HEK293 (cell line): ENCODE measurements at regions not wholly inside any gene's neighbourhood (a gene's known extent, or its start where the extent isn't known, plus 50 kb on each side); places are given as distances from the start of the nearest gene placed in this dataset.

Experiments
- CTCF ChIA-PET: fragments of 350-600 bp; formaldehyde crosslinking; extraction: SDS; loops from one replicate; lab custom pipeline; 2021; ENCODE audit warnings: antibody characterized with exemption; lab: Yijun Ruan, JAX
- POLR2A ChIA-PET: fragments of 300-600 bp; formaldehyde crosslinking; extraction: SDS; loops from one replicate; lab custom pipeline; 2020; ENCODE audit warnings: antibody characterized with exemption, inconsistent platforms; lab: Yijun Ruan, JAX
- H3K27ac ChIP-seq: fragments of 200-500 bp; sonication (Bioruptor generic); 2 replicates; pipeline ENCODE4 v1.5.1; 2014; ENCODE audit warnings: low read depth, low read length, control low read depth, inconsistent platforms; ENCODE audit errors: extremely low read depth
- H3K36me3 ChIP-seq, 2 experiments: fragments of 200-500 bp in 1 of 2; sonication (Bioruptor generic) in 1 of 2; 1 replicate in 1 of 2; 2 replicates in 1 of 2; pipeline ENCODE4 v1.5.1; 2014 to 2017; ENCODE audit warnings: inconsistent platforms in 2 of 2, low read length in 2 of 2; ENCODE audit not compliant: control insufficient read depth in 2 of 2, insufficient read depth in 1 of 2
- H3K4me1 ChIP-seq: fragments of 200-500 bp; sonication (Bioruptor generic); 2 replicates; pipeline ENCODE4 v1.5.1; 2014; ENCODE audit warnings: mild to moderate bottlenecking, low read length, inconsistent platforms; ENCODE audit not compliant: control insufficient read depth, insufficient read depth
- H3K4me3 ChIP-seq: 2 replicates; pipeline ENCODE4 v1.5.1; 2011; ENCODE audit warnings: low read depth, mild to moderate bottlenecking, control low read depth, low read length, moderate library complexity
- H3K9me3 ChIP-seq: fragments of 200-500 bp; sonication (Bioruptor generic); 2 replicates; pipeline ENCODE4 v1.5.1; 2014; ENCODE audit warnings: low read depth, low read length, inconsistent platforms; ENCODE audit not compliant: control insufficient read depth, insufficient read depth
- PRDM10 ChIP-seq: fragments of 450-650 bp; formaldehyde crosslinking; IDR thresholded peaks from 2 replicates; pipeline ENCODE4 v1.5.1; 2016; ENCODE audit warnings: missing biosample characterization, missing genetic modification characterization
- SP7 ChIP-seq: fragments of 450-650 bp; formaldehyde crosslinking; IDR thresholded peaks from 2 replicates; pipeline ENCODE4 v1.5.1; 2016; ENCODE audit warnings: missing biosample characterization, missing genetic modification characterization
- YY1 ChIP-seq: fragments of 450-650 bp; formaldehyde crosslinking; IDR thresholded peaks from 2 replicates; pipeline ENCODE4 v1.5.1; 2018; ENCODE audit warnings: missing biosample characterization, missing genetic modification characterization
- ZNF19 ChIP-seq: fragments of 450-650 bp; formaldehyde crosslinking; IDR thresholded peaks from 2 replicates; pipeline ENCODE4; 2016; ENCODE audit warnings: missing biosample characterization, missing genetic modification characterization, low read depth
- ZNF660 ChIP-seq: fragments of 450-650 bp; IDR thresholded peaks from 2 replicates; pipeline ENCODE4 v1.5.1; 2018; ENCODE audit warnings: missing biosample characterization, mild to moderate bottlenecking, missing genetic modification characterization
- ZNF777 ChIP-seq: fragments of 450-650 bp; formaldehyde crosslinking; IDR thresholded peaks from 2 replicates; pipeline ENCODE4 v1.5.1; 2017; ENCODE audit warnings: missing biosample characterization, missing genetic modification characterization, borderline replicate concordance
- ZNF792 ChIP-seq: fragments of 450-650 bp; formaldehyde crosslinking; IDR thresholded peaks from 2 replicates; pipeline ENCODE4 v1.5.1; 2016; ENCODE audit warnings: missing biosample characterization, missing genetic modification characterization
- ZSCAN18 ChIP-seq: fragments of 450-650 bp; formaldehyde crosslinking; IDR thresholded peaks from 2 replicates; pipeline ENCODE4 v1.5.1; 2016; ENCODE audit warnings: missing biosample characterization, missing genetic modification characterization
- ZSCAN30 ChIP-seq: fragments of 450-650 bp; IDR thresholded peaks from 2 replicates; pipeline ENCODE4 v1.5.1; 2018; ENCODE audit warnings: missing biosample characterization, mild to moderate bottlenecking, missing genetic modification characterization, moderate library complexity
- ZXDB ChIP-seq: fragments of 450-650 bp; formaldehyde crosslinking; IDR thresholded peaks from 2 replicates; pipeline ENCODE4 v1.5.1; 2016; ENCODE audit warnings: missing biosample characterization, missing genetic modification characterization
- TF ChIP-seq, protein P1 (sequence below): IDR thresholded peaks from 2 replicates; pipeline ENCODE4 v1.6.1; 2011; ENCODE audit warnings: mild to moderate bottlenecking, low read depth, low read length, borderline replicate concordance
- TF ChIP-seq, protein P2 (sequence below): fragments of 450-650 bp; formaldehyde crosslinking; IDR thresholded peaks from 2 replicates; pipeline ENCODE4 v1.5.1; 2016; ENCODE audit warnings: missing biosample characterization, missing genetic modification characterization
- TF ChIP-seq, protein P3 (sequence below): fragments of 450-650 bp; formaldehyde crosslinking; IDR thresholded peaks from 2 replicates; pipeline ENCODE4 v1.5.1; 2016; ENCODE audit warnings: missing biosample characterization, missing genetic modification characterization
- TF ChIP-seq, protein P4 (sequence below): fragments of 450-650 bp; formaldehyde crosslinking; IDR thresholded peaks from 2 replicates; pipeline ENCODE4 v1.5.1; 2017; ENCODE audit warnings: missing biosample characterization, mild to moderate bottlenecking, missing genetic modification characterization, moderate library complexity
- TF ChIP-seq, protein P5 (sequence below): fragments of 450-650 bp; formaldehyde crosslinking; conservative IDR thresholded peaks from 2 replicates; pipeline ENCODE4 v1.5.1; 2016; ENCODE audit warnings: low read depth, missing biosample characterization, missing genetic modification characterization

DNA sequence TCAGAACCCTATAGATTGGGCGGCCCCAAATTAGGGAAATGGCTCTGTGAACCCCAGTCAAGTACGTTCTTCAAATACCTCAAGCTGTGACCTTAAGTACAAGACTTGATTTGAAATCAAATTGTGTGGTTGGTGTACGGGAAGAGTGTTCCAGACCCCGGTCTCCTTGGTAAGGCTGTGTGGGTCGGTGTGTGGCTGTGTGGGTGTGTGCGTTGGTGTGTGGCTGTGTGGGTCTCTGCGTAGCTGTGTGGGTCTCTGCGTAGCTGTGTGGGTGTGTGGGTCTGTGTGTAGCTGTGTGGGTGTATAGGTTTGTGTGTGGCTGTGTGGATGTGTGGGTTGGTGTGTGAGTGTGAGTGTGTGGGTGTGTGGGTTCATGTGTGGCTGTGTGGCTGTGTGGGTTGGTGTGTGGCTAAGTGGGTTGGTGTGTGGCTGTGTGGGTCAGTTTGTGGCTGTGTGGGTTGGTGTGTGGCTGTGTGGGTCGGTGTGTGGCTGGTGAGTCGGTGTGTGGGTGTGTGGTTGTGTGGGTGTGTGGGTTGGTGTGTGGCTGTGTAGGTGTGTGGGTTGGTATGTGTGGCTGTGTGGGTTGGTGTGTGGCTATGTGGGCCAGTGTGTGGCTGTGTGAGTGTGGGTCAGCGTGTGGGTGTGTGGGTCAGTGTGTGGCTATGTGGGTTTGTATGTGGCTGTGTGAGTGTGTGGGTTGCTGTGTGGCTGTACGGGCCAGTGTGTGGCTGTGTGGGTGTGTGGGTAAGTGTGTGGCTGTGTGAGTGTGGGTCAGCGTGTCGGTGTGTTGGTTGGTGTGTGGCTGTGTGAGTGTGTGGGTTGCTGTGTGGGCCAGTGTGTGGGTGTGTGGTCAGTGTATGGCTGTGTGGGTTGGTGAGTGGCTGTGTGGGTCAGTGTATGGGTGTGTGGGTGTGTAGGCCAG lies 238.7 kb upstream of the ZFHX3 start (continued):
- no peak for TF ChIP-seq PRDM10
- no peak for TF ChIP-seq ZSCAN18 (tag by site-specific recombination)
- TF ChIP-seq ZXDB (tag by site-specific recombination) = no peak
- TF ChIP-seq, protein P1, sequence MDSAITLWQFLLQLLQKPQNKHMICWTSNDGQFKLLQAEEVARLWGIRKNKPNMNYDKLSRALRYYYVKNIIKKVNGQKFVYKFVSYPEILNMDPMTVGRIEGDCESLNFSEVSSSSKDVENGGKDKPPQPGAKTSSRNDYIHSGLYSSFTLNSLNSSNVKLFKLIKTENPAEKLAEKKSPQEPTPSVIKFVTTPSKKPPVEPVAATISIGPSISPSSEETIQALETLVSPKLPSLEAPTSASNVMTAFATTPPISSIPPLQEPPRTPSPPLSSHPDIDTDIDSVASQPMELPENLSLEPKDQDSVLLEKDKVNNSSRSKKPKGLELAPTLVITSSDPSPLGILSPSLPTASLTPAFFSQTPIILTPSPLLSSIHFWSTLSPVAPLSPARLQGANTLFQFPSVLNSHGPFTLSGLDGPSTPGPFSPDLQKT = no peak
- TF ChIP-seq, protein P2, sequence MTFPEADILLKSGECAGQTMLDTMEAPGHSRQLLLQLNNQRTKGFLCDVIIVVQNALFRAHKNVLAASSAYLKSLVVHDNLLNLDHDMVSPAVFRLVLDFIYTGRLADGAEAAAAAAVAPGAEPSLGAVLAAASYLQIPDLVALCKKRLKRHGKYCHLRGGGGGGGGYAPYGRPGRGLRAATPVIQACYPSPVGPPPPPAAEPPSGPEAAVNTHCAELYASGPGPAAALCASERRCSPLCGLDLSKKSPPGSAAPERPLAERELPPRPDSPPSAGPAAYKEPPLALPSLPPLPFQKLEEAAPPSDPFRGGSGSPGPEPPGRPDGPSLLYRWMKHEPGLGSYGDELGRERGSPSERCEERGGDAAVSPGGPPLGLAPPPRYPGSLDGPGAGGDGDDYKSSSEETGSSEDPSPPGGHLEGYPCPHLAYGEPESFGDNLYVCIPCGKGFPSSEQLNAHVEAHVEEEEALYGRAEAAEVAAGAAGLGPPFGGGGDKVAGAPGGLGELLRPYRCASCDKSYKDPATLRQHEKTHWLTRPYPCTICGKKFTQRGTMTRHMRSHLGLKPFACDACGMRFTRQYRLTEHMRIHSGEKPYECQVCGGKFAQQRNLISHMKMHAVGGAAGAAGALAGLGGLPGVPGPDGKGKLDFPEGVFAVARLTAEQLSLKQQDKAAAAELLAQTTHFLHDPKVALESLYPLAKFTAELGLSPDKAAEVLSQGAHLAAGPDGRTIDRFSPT (tag by site-specific recombination) = no peak
- no peak for TF ChIP-seq SP7 (tag by site-specific recombination)
- TF ChIP-seq, protein P3, sequence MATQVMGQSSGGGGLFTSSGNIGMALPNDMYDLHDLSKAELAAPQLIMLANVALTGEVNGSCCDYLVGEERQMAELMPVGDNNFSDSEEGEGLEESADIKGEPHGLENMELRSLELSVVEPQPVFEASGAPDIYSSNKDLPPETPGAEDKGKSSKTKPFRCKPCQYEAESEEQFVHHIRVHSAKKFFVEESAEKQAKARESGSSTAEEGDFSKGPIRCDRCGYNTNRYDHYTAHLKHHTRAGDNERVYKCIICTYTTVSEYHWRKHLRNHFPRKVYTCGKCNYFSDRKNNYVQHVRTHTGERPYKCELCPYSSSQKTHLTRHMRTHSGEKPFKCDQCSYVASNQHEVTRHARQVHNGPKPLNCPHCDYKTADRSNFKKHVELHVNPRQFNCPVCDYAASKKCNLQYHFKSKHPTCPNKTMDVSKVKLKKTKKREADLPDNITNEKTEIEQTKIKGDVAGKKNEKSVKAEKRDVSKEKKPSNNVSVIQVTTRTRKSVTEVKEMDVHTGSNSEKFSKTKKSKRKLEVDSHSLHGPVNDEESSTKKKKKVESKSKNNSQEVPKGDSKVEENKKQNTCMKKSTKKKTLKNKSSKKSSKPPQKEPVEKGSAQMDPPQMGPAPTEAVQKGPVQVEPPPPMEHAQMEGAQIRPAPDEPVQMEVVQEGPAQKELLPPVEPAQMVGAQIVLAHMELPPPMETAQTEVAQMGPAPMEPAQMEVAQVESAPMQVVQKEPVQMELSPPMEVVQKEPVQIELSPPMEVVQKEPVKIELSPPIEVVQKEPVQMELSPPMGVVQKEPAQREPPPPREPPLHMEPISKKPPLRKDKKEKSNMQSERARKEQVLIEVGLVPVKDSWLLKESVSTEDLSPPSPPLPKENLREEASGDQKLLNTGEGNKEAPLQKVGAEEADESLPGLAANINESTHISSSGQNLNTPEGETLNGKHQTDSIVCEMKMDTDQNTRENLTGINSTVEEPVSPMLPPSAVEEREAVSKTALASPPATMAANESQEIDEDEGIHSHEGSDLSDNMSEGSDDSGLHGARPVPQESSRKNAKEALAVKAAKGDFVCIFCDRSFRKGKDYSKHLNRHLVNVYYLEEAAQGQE (tag by site-specific recombination) = no peak

- no peaks in the 10 kb centered on the region for H3K36me3 ChIP-seq
- H3K27ac ChIP-seq = no peak overlapping the region
- H3K9me3 ChIP-seq = no peaks in the 10 kb centered on the region
- no peaks in the 10 kb centered on the region for H3K4me1 ChIP-seq
- CTCF ChIA-PET = interaction anchor here (0.6 kb wide), 1 partner anchor 489 kb away, joined by 3 read pairs; no protein-coding TSS in a partner anchor
- POLR2A ChIA-PET = no interaction called here
- no peak overlapping the region for H3K4me3 ChIP-seq
- TF ChIP-seq ZNF777 (tag by site-specific recombination) (no peak), ZNF792 (tag by site-specific recombination) (no peak), ZSCAN30 (tag by site-specific recombination) (no peak), ZNF19 (tag by site-specific recombination) (no peak), ZNF660 (tag by site-specific recombination) (no peak), YY1 (no peak)
- TF ChIP-seq, protein P4, sequence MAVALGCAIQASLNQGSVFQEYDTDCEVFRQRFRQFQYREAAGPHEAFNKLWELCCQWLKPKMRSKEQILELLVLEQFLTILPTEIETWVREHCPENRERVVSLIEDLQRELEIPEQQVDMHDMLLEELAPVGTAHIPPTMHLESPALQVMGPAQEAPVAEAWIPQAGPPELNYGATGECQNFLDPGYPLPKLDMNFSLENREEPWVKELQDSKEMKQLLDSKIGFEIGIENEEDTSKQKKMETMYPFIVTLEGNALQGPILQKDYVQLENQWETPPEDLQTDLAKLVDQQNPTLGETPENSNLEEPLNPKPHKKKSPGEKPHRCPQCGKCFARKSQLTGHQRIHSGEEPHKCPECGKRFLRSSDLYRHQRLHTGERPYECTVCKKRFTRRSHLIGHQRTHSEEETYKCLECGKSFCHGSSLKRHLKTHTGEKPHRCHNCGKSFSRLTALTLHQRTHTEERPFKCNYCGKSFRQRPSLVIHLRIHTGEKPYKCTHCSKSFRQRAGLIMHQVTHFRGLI (tag by site-specific recombination) = no peak
- TF ChIP-seq, protein P5, sequence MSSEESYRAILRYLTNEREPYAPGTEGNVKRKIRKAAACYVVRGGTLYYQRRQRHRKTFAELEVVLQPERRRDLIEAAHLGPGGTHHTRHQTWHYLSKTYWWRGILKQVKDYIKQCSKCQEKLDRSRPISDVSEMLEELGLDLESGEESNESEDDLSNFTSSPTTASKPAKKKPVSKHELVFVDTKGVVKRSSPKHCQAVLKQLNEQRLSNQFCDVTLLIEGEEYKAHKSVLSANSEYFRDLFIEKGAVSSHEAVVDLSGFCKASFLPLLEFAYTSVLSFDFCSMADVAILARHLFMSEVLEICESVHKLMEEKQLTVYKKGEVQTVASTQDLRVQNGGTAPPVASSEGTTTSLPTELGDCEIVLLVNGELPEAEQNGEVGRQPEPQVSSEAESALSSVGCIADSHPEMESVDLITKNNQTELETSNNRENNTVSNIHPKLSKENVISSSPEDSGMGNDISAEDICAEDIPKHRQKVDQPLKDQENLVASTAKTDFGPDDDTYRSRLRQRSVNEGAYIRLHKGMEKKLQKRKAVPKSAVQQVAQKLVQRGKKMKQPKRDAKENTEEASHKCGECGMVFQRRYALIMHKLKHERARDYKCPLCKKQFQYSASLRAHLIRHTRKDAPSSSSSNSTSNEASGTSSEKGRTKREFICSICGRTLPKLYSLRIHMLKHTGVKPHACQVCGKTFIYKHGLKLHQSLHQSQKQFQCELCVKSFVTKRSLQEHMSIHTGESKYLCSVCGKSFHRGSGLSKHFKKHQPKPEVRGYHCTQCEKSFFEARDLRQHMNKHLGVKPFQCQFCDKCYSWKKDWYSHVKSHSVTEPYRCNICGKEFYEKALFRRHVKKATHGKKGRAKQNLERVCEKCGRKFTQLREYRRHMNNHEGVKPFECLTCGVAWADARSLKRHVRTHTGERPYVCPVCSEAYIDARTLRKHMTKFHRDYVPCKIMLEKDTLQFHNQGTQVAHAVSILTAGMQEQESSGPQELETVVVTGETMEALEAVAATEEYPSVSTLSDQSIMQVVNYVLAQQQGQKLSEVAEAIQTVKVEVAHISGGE (tag by site-specific recombination) = no peak
These were observed 237.7 kb upstream of the ZFHX3 start for GRCh38 chr16:73285436-73286201.
